PC-3 (cell line): ENCODE measurements at regions not wholly inside any gene's neighbourhood (a gene's known extent, or its start where the extent isn't known, plus 50 kb on each side); places are given as distances from the start of the nearest gene placed in this dataset.

ENCODE experiments used
- ATAC-seq: fragments of 200-7000 bp; cut with Tn5 transposase; 2 replicates; pipeline ENCODE4 v1.9.1; 2020; ENCODE audit warnings: mild to moderate bottlenecking, moderate library complexity
- BruUV-seq: library from RNA; stranded (reverse); fragments of 400-500 nt; replicated peaks from 2 replicates; lab custom pipeline; 2021; lab: Mats Ljungman, UMichigan
- CTCF ChIA-PET: fragments of 300-600 bp; sonication (Branson Sonifier 250); formaldehyde crosslinking; loops from one replicate; lab custom pipeline; 2022; ENCODE audit warnings: antibody characterized with exemption; lab: Charles Lee
- POLR2A ChIA-PET: fragments of 300-600 bp; sonication (Branson Sonifier 250); formaldehyde crosslinking; loops from one replicate; lab custom pipeline; 2022; ENCODE audit warnings: antibody characterized with exemption; ENCODE audit not compliant: unreplicated experiment; lab: Charles Lee
- DNase-seq: peaks from one replicate; pipeline ENCODE4 v3.0.0-alpha.2; 2015
- H2AFZ ChIP-seq: fragments of 300-600 bp; sonication (generic); 2 replicates; pipeline ENCODE4 v1.6.0; 2016; ENCODE audit warnings: antibody characterized with exemption, low read length
- H3F3A ChIP-seq: fragments of 300-600 bp; sonication (generic); one replicate; pipeline ENCODE4 v1.6.0; 2017; ENCODE audit warnings: antibody characterized with exemption, low read length, control low read depth, mild to moderate bottlenecking; ENCODE audit not compliant: unreplicated experiment
- H3K27ac ChIP-seq: fragments of 300-600 bp; sonication (generic); 2 replicates; pipeline ENCODE4 v1.5.1; 2016; ENCODE audit warnings: mild to moderate bottlenecking, low read length
- H3K27me3 ChIP-seq: fragments of 300-600 bp; sonication (generic); 2 replicates; pipeline ENCODE4 v1.6.1; 2016; ENCODE audit warnings: low read length, mixed read lengths
- H3K36me3 ChIP-seq: fragments of 300-600 bp; sonication (generic); 2 replicates; pipeline ENCODE4 v1.6.1; 2016; ENCODE audit warnings: low read depth, mixed run types, low read length, mixed read lengths
- H3K4me1 ChIP-seq: fragments of 300-600 bp; sonication (generic); 2 replicates; pipeline ENCODE4 v1.5.1; 2016; ENCODE audit warnings: low read length; ENCODE audit not compliant: insufficient read depth
- H3K4me2 ChIP-seq: fragments of 300-600 bp; sonication (generic); 2 replicates; pipeline ENCODE4 v1.6.0; 2016; ENCODE audit warnings: low read length
- H3K4me3 ChIP-seq: fragments of 300-600 bp; sonication (generic); 2 replicates; pipeline ENCODE4 v1.5.1; 2016; ENCODE audit warnings: mild to moderate bottlenecking, low read length, mixed read lengths
- H3K79me2 ChIP-seq: fragments of 300-600 bp; sonication (generic); 2 replicates; pipeline ENCODE4 v1.6.1; 2017; ENCODE audit warnings: low read length, mixed read lengths
- H3K9ac ChIP-seq: fragments of 300-600 bp; sonication (generic); 2 replicates; pipeline ENCODE4 v1.6.0; 2016; ENCODE audit warnings: mild to moderate bottlenecking, low read length
- H3K9me2 ChIP-seq: fragments of 300-600 bp; sonication (generic); replicated peaks from 2 replicates; pipeline ENCODE4 v1.6.1; 2016; ENCODE audit warnings: mixed run types, low read length, mixed read lengths
- H3K9me3 ChIP-seq: fragments of 300-600 bp; sonication (generic); 2 replicates; pipeline ENCODE4 v1.6.1; 2016; ENCODE audit warnings: low read length, mixed read lengths
- H4K20me1 ChIP-seq: fragments of 300-600 bp; sonication (generic); 2 replicates; pipeline ENCODE4 v1.6.1; 2016; ENCODE audit warnings: low read length, mixed read lengths
- CTCF ChIP-seq: fragments of 300-600 bp; sonication (generic); conservative IDR thresholded peaks from 2 replicates; pipeline ENCODE4 v1.5.1; 2017; ENCODE audit warnings: antibody characterized with exemption, low read depth, mild to moderate bottlenecking, low read length
- EZH2 ChIP-seq: fragments of 300-600 bp; sonication (generic); IDR thresholded peaks from one replicate; pipeline ENCODE4 v1.6.1; 2017; ENCODE audit warnings: antibody characterized with exemption, mild to moderate bottlenecking, low read length; ENCODE audit not compliant: unreplicated experiment
- EZH2phosphoT487 ChIP-seq: fragments of 300-600 bp; sonication (generic); IDR thresholded peaks from 2 replicates; pipeline ENCODE4 v1.6.1; 2018; ENCODE audit warnings: mild to moderate bottlenecking, antibody characterized with exemption, low read length, borderline replicate concordance
- intact Hi-C: fragments of 100-400 bp; cut with micrococcal nuclease; formaldehyde crosslinking; loops from 2 replicates; pipeline ENCODE4 v1.9.0; 2023

GRCh38 chr21:22993144-22993543 is 1994.9 kb downstream of the NCAM2 start:
- POLR2A ChIA-PET: no interaction called here
- Histone ChIP-seq H3K36me3 (no peaks in the 10 kb centered on the region), H3K27ac (no peak overlapping the region), H3K9ac (no peak overlapping the region), H3K27me3 (no peaks in the 10 kb centered on the region), H3K79me2 (no peaks in the 10 kb centered on the region), H3K4me2 (no peak overlapping the region), H4K20me1 (no peaks in the 10 kb centered on the region), H3K4me3 (no peak overlapping the region), H2AFZ (no peak overlapping the region), H3K9me2 (no peaks in the 10 kb centered on the region), H3K9me3 (no peaks in the 10 kb centered on the region; the same call in 1 of the 2 replicates), H3F3A (no peaks in the 10 kb centered on the region), H3K4me1 (no peaks in the 10 kb centered on the region)
- BruUV-seq: no TSS peak
- DNase-seq (no peak), ATAC-seq (no peak)
- TF ChIP-seq EZH2phosphoT487: no peak
- TF ChIP-seq EZH2: no peak
- no peak for TF ChIP-seq CTCF
- CTCF ChIA-PET: interaction anchor here (0.6 kb wide), 1 partner anchor 7 kb away, joined by 5 read pairs; no protein-coding TSS in a partner anchor
- intact Hi-C loops: no loop called here

- intact Hi-C loops: no loop called here
- Histone ChIP-seq H3F3A (no peaks in the 10 kb centered on the region), H3K4me3 (no peak overlapping the region), H2AFZ (no peak overlapping the region), H3K27ac (no peak overlapping the region), H3K27me3 (no peaks in the 10 kb centered on the region), H4K20me1 (no peaks in the 10 kb centered on the region), H3K9ac (no peak overlapping the region), H3K36me3 (no peaks in the 10 kb centered on the region), H3K9me2 (no peaks in the 10 kb centered on the region), H3K79me2 (no peaks in the 10 kb centered on the region), H3K9me3 (no peaks in the 10 kb centered on the region; the same call in 1 of the 2 replicates), H3K4me1 (no peaks in the 10 kb centered on the region), H3K4me2 (no peak overlapping the region)
- ChIA-PET CTCF (interaction anchor here (0.6 kb wide), 1 partner anchor 8 kb away, joined by 5 read pairs; no protein-coding TSS in a partner anchor), POLR2A (interaction anchor here (0.5 kb wide), 1 partner anchor 14 kb away, joined by 3 read pairs; no protein-coding TSS in a partner anchor)
- no peak for DNase-seq
- ATAC-seq: no peak
- no TSS peak for BruUV-seq
- 0 out of 2 replicates have a peak, but pooled peaks have one; percentile 12 for TF ChIP-seq CTCF
- TF ChIP-seq EZH2phosphoT487: no peak
Observed at GRCh38 chr21:22993822-22994574, 1995.8 kb downstream of the NCAM2 start.

- no peaks in the 10 kb centered on the region for H3K27me3 ChIP-seq
- no peaks in the 10 kb centered on the region for H3K36me3 ChIP-seq
- H3K4me1 ChIP-seq: peaks cover 7% of the 10 kb centered on the region; the same call in 1 of the 2 replicates
- H3K27ac ChIP-seq: no peak overlapping the region
- no peaks in the 10 kb centered on the region for H3K9me3 ChIP-seq
- peak; percentile 46 for DNase-seq
- peak overlapping the region; percentile 55 for H3K4me2 ChIP-seq
- CTCF ChIA-PET: no interaction called here
- H2AFZ ChIP-seq: peak overlapping the region; percentile 46; the same call in 1 of the 2 replicates
- no peak for TF ChIP-seq EZH2
- TF ChIP-seq CTCF: no peak
- TF ChIP-seq EZH2phosphoT487: no peak
- H3K4me3 ChIP-seq: no peak overlapping the region
- intact Hi-C loops: no loop called here
- BruUV-seq: no TSS peak
- POLR2A ChIA-PET: no interaction called here
- H4K20me1 ChIP-seq: no peaks in the 10 kb centered on the region
- no peaks in the 10 kb centered on the region for H3F3A ChIP-seq
- peak; percentile 51; the same call in 1 of the 2 replicates for ATAC-seq
- no peaks in the 10 kb centered on the region for H3K79me2 ChIP-seq
- no peak overlapping the region for H3K9ac ChIP-seq
- H3K9me2 ChIP-seq: peaks cover 4% of the 10 kb centered on the region; the same call in 1 of the 2 replicates
Observed at GRCh38 chr21:23003951-23004350, 2005.7 kb downstream of the NCAM2 start.
